Activated T-helper 2 cell treated with anti-CD3 and anti-CD28 coated beads, Interferon-gamma antibody, Interleukin-2, Interleukin-4, amounts not matched to agents 10 μg/mL and 5 μg/mL and 100 μg/mL, durations not matched to agents 14 hours and 24 hours and 36 hours (primary cell): ENCODE measurements at regions not wholly inside any gene's neighbourhood (a gene's known extent, or its start where the extent isn't known, plus 50 kb on each side); places are given as distances from the start of the nearest gene placed in this dataset.

Experiments
- DNase-seq: peaks from one replicate; pipeline ENCODE4 v3.0.0; 2021; ENCODE audit warnings: low spot score
- H3K27ac Mint-ChIP-seq: one replicate; pipeline ENCODE4 v1.8.0; 2021; ENCODE audit warnings: mixed read lengths
- H3K27me3 Mint-ChIP-seq: one replicate; pipeline ENCODE4 v1.8.0; 2021; ENCODE audit warnings: low read depth, mixed read lengths
- H3K36me3 Mint-ChIP-seq: one replicate; pipeline ENCODE4 v1.8.0; 2021; ENCODE audit warnings: low read depth, mixed read lengths
- H3K4me1 Mint-ChIP-seq: one replicate; pipeline ENCODE4 v1.8.0; 2021; ENCODE audit warnings: low read depth, mixed read lengths
- H3K4me3 Mint-ChIP-seq: one replicate; pipeline ENCODE4 v1.8.0; 2021; ENCODE audit warnings: low read depth, mild to moderate bottlenecking, moderate library complexity, mixed read lengths
- H3K9me3 Mint-ChIP-seq: one replicate; pipeline ENCODE4 v1.8.0; 2021; ENCODE audit warnings: mixed read lengths
- intact Hi-C: fragments of 100-400 bp; cut with micrococcal nuclease; formaldehyde crosslinking; loops from one replicate; pipeline ENCODE4 v1.15.1; 2023

GRCh38 chr5:54764102-54765090, 221.0 kb downstream of the ESM1 start:
- Mint-ChIP-seq H3K4me1 (peaks cover 8% of the 10 kb centered on the region), H3K27ac (no peak overlapping the region), H3K36me3 (no peaks in the 10 kb centered on the region), H3K4me3 (no peak overlapping the region), H3K27me3 (peaks cover 17% of the 10 kb centered on the region), H3K9me3 (no peaks in the 10 kb centered on the region)
- intact Hi-C loops: no loop called here
- DNase-seq: no peak

- no peak for DNase-seq
- H3K36me3 Mint-ChIP-seq: peaks cover 1% of the 10 kb centered on the region
- no peaks in the 10 kb centered on the region for H3K9me3 Mint-ChIP-seq
- H3K27me3 Mint-ChIP-seq: peaks cover 6% of the 10 kb centered on the region
- no peak overlapping the region for H3K27ac Mint-ChIP-seq
- peaks cover 19% of the 10 kb centered on the region for H3K4me1 Mint-ChIP-seq
- no peak overlapping the region for H3K4me3 Mint-ChIP-seq
- intact Hi-C loops: no loop called here
These were observed 224.1 kb downstream of the ESM1 start for GRCh38 chr5:54761213-54761701.

DNA sequence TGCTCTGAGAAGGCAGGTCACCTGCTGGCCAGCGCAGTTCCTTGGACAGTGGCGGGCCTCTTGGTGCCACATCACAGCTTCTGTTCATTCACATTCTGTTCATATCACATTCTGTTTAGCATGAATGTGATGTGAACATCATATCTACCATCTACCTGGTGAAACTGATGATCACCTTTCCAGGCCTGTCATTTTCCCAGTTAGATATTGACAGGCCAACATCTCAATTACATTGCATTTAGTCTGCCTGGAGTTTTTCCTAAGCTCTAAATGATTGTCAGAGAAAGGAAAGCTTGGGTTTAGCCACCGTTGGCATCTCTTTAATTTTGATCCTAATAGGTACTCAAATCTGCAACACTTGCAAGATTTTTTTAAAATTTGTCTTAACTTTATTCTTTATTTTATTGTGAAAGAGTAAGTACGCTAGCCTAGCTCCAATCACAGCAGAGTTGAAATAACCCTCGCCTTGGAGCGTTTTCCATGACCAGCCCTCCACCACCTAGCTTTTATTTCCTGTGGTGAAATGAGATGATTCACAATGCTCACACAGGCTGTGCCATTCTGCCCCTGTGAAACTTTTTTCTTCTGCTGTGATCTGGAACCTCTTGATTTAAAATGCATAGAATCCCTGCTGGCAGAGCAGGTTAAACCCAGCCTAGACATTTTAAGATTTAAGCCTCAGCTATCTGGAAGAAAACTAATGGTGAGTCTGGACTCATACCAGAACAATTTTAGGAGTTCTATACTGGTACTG, 225.0 kb downstream of the ESM1 start:
- no peak overlapping the region for H3K27ac Mint-ChIP-seq
- H3K9me3 Mint-ChIP-seq: no peaks in the 10 kb centered on the region
- intact Hi-C loops: no loop called here
- H3K4me1 Mint-ChIP-seq: peaks cover 26% of the 10 kb centered on the region
- no peak for DNase-seq
- peaks cover 6% of the 10 kb centered on the region for H3K27me3 Mint-ChIP-seq
- peaks cover 6% of the 10 kb centered on the region for H3K36me3 Mint-ChIP-seq
- H3K4me3 Mint-ChIP-seq: no peak overlapping the region

GRCh38 chr5:54758038-54758437, 227.4 kb downstream of the ESM1 start:
- H3K27ac Mint-ChIP-seq: no peak overlapping the region
- H3K9me3 Mint-ChIP-seq: no peaks in the 10 kb centered on the region
- intact Hi-C loops: loop anchor here (5.0 kb wide), 1 partner anchor 34 kb away; no protein-coding TSS in a partner anchor
- DNase-seq: no peak
- H3K36me3 Mint-ChIP-seq: peaks cover 7% of the 10 kb centered on the region
- H3K4me1 Mint-ChIP-seq: peaks cover 30% of the 10 kb centered on the region
- no peak overlapping the region for H3K4me3 Mint-ChIP-seq
- H3K27me3 Mint-ChIP-seq: peaks cover 2% of the 10 kb centered on the region

DNA sequence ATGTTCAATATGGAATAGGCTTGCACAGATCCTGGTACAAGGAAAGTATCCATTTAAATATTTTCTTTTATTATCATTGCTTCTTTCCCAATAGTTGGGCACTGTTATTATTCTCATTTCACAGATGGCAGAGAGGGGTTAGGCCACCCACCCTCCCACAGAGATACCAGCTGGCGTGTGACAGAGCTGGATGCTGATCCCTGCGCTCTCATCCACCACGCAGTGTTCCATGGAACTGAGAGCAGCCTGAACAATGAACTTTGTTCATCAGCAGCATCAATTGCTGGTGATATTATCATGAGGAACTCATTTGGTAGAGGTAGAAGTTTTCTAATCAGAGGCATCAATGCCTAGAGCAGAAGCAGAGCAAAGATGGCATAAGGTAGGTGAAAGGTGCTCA, 227.9 kb downstream of the ESM1 start:
- H3K4me3 Mint-ChIP-seq: no peak overlapping the region
- no peaks in the 10 kb centered on the region for H3K9me3 Mint-ChIP-seq
- H3K36me3 Mint-ChIP-seq: peaks cover 11% of the 10 kb centered on the region
- no peaks in the 10 kb centered on the region for H3K27me3 Mint-ChIP-seq
- intact Hi-C loops: loop anchor here (5.0 kb wide), 1 partner anchor 35 kb away; no protein-coding TSS in a partner anchor
- H3K4me1 Mint-ChIP-seq: peaks cover 34% of the 10 kb centered on the region
- no peak for DNase-seq
- H3K27ac Mint-ChIP-seq: no peak overlapping the region

DNA sequence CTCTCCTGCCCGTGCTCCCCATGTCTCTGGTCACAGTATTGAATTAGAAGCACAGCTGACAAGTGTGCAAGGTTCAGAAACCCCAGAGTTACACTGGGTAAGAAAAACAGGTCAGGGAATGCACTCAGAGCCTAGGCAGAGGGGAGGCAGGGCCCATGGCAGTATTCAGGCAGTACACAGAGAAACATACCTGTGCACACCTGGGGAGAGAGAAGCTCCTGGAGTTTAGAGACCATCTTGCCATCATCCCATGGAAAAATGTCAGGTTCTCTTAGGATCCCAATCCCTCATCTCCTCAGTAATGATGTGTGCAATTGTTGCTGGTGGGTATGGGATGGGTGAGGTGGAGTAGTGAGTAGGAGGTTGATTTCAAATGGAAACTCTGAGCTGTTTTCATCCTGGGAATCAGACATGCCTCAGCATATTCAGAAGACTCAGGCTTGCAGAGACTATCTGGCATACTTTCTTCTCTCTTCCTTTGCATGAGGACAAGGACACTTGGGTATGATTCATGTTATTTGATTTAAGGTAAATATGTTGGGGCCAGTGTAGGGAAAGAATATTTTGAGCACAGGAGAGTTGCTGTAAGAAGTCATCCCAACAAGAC, 228.5 kb downstream of the ESM1 start:
- no peak for DNase-seq
- H3K4me3 Mint-ChIP-seq: no peak overlapping the region
- no peak overlapping the region for H3K27ac Mint-ChIP-seq
- H3K36me3 Mint-ChIP-seq: peaks cover 11% of the 10 kb centered on the region
- intact Hi-C loops: loop anchor here (5.0 kb wide), 1 partner anchor 35 kb away; no protein-coding TSS in a partner anchor
- H3K27me3 Mint-ChIP-seq: no peaks in the 10 kb centered on the region
- no peaks in the 10 kb centered on the region for H3K9me3 Mint-ChIP-seq
- H3K4me1 Mint-ChIP-seq: peaks cover 34% of the 10 kb centered on the region

DNA sequence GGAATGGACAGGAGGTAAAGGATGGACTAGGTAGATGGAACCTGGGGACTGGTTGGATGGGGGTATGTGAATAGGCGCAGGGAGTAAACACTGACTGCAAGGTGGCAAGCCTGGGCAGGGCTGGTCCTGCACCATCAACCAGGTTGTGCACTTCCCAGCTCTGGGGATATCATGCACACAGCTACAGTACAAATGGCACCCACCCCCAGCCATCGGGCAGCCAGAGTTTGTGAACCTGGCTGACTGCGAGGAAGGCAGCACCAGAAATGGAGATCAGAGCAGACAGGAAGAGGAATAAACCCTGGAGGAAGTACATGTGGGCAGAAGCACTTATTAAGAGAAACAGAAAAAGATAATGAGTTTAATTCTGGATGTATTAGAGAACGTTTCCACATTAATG, 229.1 kb downstream of the ESM1 start:
- Mint-ChIP-seq H3K27me3 (no peaks in the 10 kb centered on the region), H3K9me3 (peaks cover 2% of the 10 kb centered on the region), H3K36me3 (peaks cover 11% of the 10 kb centered on the region), H3K27ac (peak overlapping the region; percentile 12), H3K4me3 (no peak overlapping the region), H3K4me1 (peaks cover 34% of the 10 kb centered on the region)
- intact Hi-C loops: loop anchor here (5.0 kb wide), 1 partner anchor 36 kb away; no protein-coding TSS in a partner anchor
- no peak for DNase-seq

DNA sequence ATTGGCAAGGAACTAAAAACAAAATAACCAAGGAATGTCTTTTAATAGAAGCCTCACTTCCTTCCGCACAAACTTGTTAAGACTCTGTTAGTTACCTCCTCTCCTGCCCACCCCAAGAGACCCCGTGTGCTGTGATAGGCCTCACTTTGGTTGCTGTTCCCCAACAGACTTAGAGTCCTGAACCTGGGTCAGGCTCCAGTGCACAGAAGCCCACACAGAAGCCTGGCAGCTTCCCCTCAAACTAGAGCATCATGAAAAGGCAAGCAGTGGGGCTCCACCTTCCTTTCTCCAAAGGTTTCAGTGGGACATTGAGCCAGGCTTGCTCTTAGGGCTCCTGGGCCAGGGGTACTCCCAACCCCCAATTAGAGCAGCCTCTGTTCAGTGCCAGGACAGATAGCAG, 230.5 kb downstream of the ESM1 start:
- Mint-ChIP-seq H3K4me1 (peaks cover 32% of the 10 kb centered on the region), H3K27ac (no peak overlapping the region), H3K27me3 (no peaks in the 10 kb centered on the region), H3K36me3 (peaks cover 11% of the 10 kb centered on the region), H3K4me3 (no peak overlapping the region), H3K9me3 (peaks cover 6% of the 10 kb centered on the region)
- DNase-seq: no peak
- intact Hi-C loops: loop anchor here (5.0 kb wide), 1 partner anchor 37 kb away; no protein-coding TSS in a partner anchor

DNA sequence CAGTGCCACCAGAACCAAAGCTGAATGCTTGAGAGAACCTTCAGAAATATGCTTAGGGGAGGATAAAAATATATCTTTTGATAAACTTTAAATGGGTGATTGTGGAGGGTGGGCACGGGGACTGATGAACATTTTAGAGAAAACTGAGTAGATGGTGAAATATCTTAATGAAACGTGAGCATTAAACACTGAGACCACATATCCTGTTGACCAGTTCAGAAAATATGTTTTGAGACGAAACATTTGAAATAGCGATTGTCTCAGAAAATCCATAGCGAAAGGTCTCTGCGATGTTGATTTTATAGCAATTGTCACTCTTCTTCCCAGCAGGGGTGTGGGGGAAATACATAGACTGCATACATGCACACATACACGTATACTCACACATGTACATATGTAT, 231.0 kb downstream of the ESM1 start:
- peaks cover 11% of the 10 kb centered on the region for H3K36me3 Mint-ChIP-seq
- no peak overlapping the region for H3K27ac Mint-ChIP-seq
- H3K4me1 Mint-ChIP-seq: peaks cover 32% of the 10 kb centered on the region
- H3K9me3 Mint-ChIP-seq: peaks cover 6% of the 10 kb centered on the region
- no peak for DNase-seq
- H3K4me3 Mint-ChIP-seq: no peak overlapping the region
- intact Hi-C loops: no loop called here
- no peaks in the 10 kb centered on the region for H3K27me3 Mint-ChIP-seq

- H3K36me3 Mint-ChIP-seq: peaks cover 11% of the 10 kb centered on the region
- peaks cover 32% of the 10 kb centered on the region for H3K4me1 Mint-ChIP-seq
- no peak for DNase-seq
- H3K9me3 Mint-ChIP-seq: peaks cover 6% of the 10 kb centered on the region
- H3K27me3 Mint-ChIP-seq: no peaks in the 10 kb centered on the region
- intact Hi-C loops: no loop called here
- no peak overlapping the region for H3K4me3 Mint-ChIP-seq
- no peak overlapping the region for H3K27ac Mint-ChIP-seq
These were observed 231.6 kb downstream of the ESM1 start for GRCh38 chr5:54753753-54754152.

DNA sequence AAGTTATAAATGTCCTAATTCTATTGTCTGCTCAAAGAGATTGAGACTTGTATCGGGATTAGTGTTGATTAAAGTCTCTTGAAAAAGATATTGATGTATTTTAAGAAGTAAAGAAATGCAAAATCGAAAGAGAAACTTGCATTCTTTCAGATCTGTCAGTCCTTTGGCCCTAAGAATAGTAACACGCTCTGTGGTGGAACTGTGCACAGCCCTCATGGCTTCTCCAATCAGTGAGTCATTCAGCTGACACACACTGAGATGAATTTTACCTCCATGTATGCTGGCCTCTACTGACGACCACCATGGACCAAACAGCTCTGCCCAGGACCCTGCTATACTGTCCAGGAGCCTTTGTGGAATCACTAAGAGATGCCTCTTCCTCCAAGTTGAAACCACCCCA, 232.4 kb downstream of the ESM1 start:
- H3K27ac Mint-ChIP-seq: peak overlapping the region; percentile 76
- no peaks in the 10 kb centered on the region for H3K27me3 Mint-ChIP-seq
- H3K36me3 Mint-ChIP-seq: peaks cover 11% of the 10 kb centered on the region
- peak; percentile 34 for DNase-seq
- intact Hi-C loops: no loop called here
- peaks cover 6% of the 10 kb centered on the region for H3K9me3 Mint-ChIP-seq
- H3K4me3 Mint-ChIP-seq: peak overlapping the region; percentile 34
- H3K4me1 Mint-ChIP-seq: peaks cover 32% of the 10 kb centered on the region

- H3K9me3 Mint-ChIP-seq: peaks cover 6% of the 10 kb centered on the region
- no peak for DNase-seq
- H3K27me3 Mint-ChIP-seq: no peaks in the 10 kb centered on the region
- H3K36me3 Mint-ChIP-seq: peaks cover 8% of the 10 kb centered on the region
- intact Hi-C loops: loop anchor here (10.0 kb wide), 1 partner anchor 234 kb away; the partner anchor contains the start of gene SNX18
- no peak overlapping the region for H3K4me3 Mint-ChIP-seq
- no peak overlapping the region for H3K27ac Mint-ChIP-seq
- H3K4me1 Mint-ChIP-seq: peaks cover 28% of the 10 kb centered on the region
These were observed 231.0 kb downstream of the SNX18 start for GRCh38 chr5:54748527-54748926.
